HL-60 (cell line): ENCODE measurements at regions not wholly inside any gene's neighbourhood (a gene's known extent, or its start where the extent isn't known, plus 50 kb on each side); places are given as distances from the start of the nearest gene placed in this dataset.

ENCODE experiments used
- DNase-seq, 2 experiments: peaks; one replicate each; pipeline ENCODE4 v3.0.0-alpha.2; 2010 to 2020; ENCODE audit warnings: low read depth in 1 of 2, low spot score in 1 of 2
- H3K27ac ChIP-seq: fragments of 250-450 bp; sonication (Bioruptor Pico); replicated peaks from 2 replicates; pipeline ENCODE4 v1.5.1; 2020; ENCODE audit warnings: mild to moderate bottlenecking, moderate library complexity
- H3K27me3 ChIP-seq: fragments of 250-450 bp; sonication (Bioruptor Pico); 2 replicates; pipeline ENCODE4 v1.5.1; 2021; ENCODE audit warnings: mild to moderate bottlenecking, moderate library complexity; ENCODE audit not compliant: insufficient read depth, poor library complexity, severe bottlenecking
- H3K4me3 ChIP-seq: replicated peaks from 2 replicates; pipeline ENCODE4 v1.5.1; 2011; ENCODE audit warnings: mild to moderate bottlenecking, control low read depth, low read length; ENCODE audit not compliant: insufficient read depth
- GABPA ChIP-seq: IDR thresholded peaks from 2 replicates; pipeline ENCODE4 v1.6.1; 2012; ENCODE audit warnings: low read depth
- POLR2AphosphoS5 ChIP-seq: IDR thresholded peaks from 2 replicates; pipeline ENCODE4 v1.6.1; 2012; ENCODE audit warnings: low read depth
- SPI1 ChIP-seq: IDR thresholded peaks from 2 replicates; pipeline ENCODE4 v1.6.1; 2012; ENCODE audit warnings: low read depth, mild to moderate bottlenecking, borderline replicate concordance
- TF ChIP-seq, protein P1 (sequence below): IDR thresholded peaks from 2 replicates; pipeline ENCODE4 v1.6.1; 2012; ENCODE audit warnings: low read depth; ENCODE audit not compliant: insufficient replicate concordance
- TF ChIP-seq, protein P2 (sequence below): IDR thresholded peaks from one replicate; pipeline ENCODE4 v1.5.1; 2011; ENCODE audit warnings: low read length, control low read depth, inconsistent platforms; ENCODE audit not compliant: insufficient read depth

DNA sequence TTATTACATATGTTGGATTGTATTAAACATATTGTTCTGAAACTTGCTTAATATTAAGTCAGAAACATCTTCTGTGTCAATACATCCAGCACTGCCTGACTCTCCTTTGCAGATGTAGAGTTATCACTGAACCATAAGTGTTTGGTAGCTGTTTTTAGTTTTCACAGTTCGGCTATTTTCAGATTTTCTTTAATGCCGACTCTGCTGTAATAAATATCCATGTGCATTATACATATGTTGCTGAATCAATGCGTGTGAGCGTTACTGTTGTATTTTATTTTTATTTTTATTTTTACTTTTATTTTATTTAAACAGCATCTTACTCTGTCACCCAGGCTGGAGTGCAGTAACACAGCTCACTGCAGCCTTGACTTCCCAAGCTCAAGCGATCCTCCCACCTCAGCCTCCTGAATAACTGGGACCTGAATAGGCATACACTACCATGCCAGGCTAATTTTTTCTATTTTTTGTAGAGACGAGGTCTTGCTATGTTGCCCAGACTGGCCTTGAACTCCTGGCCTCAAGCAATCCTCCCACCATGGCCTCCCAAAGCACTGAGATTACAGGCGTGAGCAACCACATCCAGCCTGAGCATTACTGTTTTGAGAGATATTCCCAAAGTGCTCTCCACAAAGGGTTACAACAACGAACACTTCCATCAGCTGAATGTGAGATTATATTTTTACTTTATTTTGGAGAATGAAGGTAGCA, 50.7 kb upstream of the NOCT start:
- no peak overlapping the region for H3K4me3 ChIP-seq
- no peak overlapping the region for H3K27ac ChIP-seq
- DNase-seq: no peak
- H3K27me3 ChIP-seq: no peaks in the 10 kb centered on the region
- TF ChIP-seq GABPA: no peak
- TF ChIP-seq, protein P1, sequence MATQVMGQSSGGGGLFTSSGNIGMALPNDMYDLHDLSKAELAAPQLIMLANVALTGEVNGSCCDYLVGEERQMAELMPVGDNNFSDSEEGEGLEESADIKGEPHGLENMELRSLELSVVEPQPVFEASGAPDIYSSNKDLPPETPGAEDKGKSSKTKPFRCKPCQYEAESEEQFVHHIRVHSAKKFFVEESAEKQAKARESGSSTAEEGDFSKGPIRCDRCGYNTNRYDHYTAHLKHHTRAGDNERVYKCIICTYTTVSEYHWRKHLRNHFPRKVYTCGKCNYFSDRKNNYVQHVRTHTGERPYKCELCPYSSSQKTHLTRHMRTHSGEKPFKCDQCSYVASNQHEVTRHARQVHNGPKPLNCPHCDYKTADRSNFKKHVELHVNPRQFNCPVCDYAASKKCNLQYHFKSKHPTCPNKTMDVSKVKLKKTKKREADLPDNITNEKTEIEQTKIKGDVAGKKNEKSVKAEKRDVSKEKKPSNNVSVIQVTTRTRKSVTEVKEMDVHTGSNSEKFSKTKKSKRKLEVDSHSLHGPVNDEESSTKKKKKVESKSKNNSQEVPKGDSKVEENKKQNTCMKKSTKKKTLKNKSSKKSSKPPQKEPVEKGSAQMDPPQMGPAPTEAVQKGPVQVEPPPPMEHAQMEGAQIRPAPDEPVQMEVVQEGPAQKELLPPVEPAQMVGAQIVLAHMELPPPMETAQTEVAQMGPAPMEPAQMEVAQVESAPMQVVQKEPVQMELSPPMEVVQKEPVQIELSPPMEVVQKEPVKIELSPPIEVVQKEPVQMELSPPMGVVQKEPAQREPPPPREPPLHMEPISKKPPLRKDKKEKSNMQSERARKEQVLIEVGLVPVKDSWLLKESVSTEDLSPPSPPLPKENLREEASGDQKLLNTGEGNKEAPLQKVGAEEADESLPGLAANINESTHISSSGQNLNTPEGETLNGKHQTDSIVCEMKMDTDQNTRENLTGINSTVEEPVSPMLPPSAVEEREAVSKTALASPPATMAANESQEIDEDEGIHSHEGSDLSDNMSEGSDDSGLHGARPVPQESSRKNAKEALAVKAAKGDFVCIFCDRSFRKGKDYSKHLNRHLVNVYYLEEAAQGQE: no peak
- TF ChIP-seq POLR2AphosphoS5: no peak
- TF ChIP-seq, protein P2, sequence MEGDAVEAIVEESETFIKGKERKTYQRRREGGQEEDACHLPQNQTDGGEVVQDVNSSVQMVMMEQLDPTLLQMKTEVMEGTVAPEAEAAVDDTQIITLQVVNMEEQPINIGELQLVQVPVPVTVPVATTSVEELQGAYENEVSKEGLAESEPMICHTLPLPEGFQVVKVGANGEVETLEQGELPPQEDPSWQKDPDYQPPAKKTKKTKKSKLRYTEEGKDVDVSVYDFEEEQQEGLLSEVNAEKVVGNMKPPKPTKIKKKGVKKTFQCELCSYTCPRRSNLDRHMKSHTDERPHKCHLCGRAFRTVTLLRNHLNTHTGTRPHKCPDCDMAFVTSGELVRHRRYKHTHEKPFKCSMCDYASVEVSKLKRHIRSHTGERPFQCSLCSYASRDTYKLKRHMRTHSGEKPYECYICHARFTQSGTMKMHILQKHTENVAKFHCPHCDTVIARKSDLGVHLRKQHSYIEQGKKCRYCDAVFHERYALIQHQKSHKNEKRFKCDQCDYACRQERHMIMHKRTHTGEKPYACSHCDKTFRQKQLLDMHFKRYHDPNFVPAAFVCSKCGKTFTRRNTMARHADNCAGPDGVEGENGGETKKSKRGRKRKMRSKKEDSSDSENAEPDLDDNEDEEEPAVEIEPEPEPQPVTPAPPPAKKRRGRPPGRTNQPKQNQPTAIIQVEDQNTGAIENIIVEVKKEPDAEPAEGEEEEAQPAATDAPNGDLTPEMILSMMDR: no peak
- no peak for TF ChIP-seq SPI1

DNA sequence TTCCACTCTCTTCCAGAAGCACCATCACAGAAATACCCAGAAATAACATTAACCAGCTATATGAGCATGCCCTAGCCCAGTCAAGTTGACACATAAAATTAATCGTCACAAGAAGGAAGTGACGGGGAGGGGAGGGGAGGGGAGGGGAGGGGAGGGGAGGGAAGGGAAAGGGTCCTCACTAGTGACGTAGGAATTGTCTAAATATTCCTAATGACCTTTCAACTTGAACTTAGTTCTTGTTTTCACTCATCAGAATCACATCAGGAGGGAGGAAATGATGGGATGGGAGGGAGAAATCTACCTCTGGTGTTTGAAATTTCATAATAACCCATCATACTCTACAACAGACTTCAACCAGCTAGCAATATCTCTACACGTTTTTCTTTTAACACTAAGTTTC, 52.2 kb upstream of the NOCT start:
- no peak for DNase-seq
- Histone ChIP-seq H3K27ac (no peak overlapping the region), H3K4me3 (no peak overlapping the region), H3K27me3 (no peaks in the 10 kb centered on the region)
- TF ChIP-seq, protein P1: no peak
- TF ChIP-seq POLR2AphosphoS5 (no peak), SPI1 (no peak), GABPA (no peak)
- TF ChIP-seq, protein P2: no peak

DNA sequence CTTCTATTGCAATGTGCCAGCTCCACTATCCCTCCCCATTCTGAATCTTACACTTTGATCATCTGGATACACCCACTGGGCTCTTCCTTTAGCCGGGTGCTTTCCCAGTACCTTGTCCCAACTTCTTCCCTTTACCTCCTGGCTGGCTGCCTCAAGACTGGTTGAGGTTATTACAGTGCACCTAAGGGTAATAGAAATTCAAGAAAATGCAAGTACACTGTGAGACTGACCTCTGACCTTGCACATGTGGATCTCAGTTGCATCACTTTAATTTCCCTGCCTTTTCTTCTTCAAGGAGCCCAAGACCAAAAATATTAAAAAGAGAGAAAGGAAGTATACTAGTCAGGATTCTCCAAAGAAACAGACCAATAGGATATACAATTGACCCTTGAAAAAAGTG, 53.9 kb upstream of the NOCT start:
- TF ChIP-seq, protein P2: no peak
- TF ChIP-seq, protein P1: no peak
- TF ChIP-seq SPI1 (no peak), GABPA (no peak), POLR2AphosphoS5 (no peak)
- DNase-seq: no peak
- H3K27ac ChIP-seq: no peak overlapping the region
- H3K27me3 ChIP-seq: no peaks in the 10 kb centered on the region
- H3K4me3 ChIP-seq: no peak overlapping the region
